NT2/D1 (cell line): ENCODE measurements at regions not wholly inside any gene's neighbourhood (a gene's known extent, or its start where the extent isn't known, plus 50 kb on each side); places are given as distances from the start of the nearest gene placed in this dataset.

Source experiments
- SUZ12 ChIP-seq: IDR thresholded peaks from 2 replicates; pipeline ENCODE4 v1.6.1; 2011; ENCODE audit not compliant: insufficient read length, insufficient read depth; ENCODE audit errors: extremely low read depth
- YY1 ChIP-seq: IDR thresholded peaks from 2 replicates; pipeline ENCODE4 v1.6.1; 2011; ENCODE audit not compliant: insufficient read length, insufficient read depth
- ZNF274 ChIP-seq: IDR thresholded peaks from 2 replicates; pipeline ENCODE4 v1.6.1; 2011; ENCODE audit warnings: mild to moderate bottlenecking, low read depth, low read length

DNA sequence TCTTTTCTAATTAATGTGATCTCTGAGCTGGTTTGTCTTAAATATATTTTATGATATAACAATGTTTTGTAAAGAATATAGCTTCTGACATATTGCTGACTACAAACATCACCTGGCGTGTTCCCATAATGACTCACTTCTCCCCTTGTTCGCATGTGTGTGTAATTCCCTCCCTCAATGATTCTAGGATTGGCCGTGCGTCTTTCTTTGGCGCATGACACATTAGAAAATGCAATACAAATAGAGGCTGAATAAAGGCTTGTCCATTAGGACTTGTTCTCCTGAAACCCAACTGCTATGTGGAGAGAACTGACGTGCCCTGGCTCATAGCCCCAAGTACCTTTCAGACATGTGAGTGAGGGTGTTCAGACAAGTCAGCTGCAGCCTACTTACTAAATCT lies 159.7 kb upstream of the CDH20 start:
- TF ChIP-seq SUZ12 (no peak), YY1 (no peak), ZNF274 (no peak)
